ENCODE measurements at regions not wholly inside any gene's neighbourhood (a gene's known extent, or its start where the extent isn't known, plus 50 kb on each side); places are given as distances from the start of the nearest gene placed in this dataset.

DNA sequence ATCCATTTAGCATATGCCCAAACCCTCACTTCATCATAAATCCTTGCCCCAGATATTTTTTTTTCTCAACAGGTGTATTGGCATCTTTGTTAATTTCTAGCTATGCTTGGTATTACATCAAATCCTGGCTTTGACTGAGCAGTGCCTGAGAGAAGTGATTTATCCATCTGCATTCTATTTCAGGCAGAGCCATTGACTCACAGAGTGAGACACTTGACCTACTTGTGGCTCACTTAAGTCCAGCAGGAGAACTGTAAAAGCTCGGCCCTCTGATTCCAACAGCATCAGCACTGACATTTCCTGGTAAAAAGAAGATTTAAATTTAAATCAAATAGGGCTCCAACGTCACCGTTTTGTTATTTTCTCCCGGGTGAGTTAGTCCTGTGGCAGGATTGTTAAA is 93.4 kb downstream of the PLK2 start:
- no peak for DNase-seq
- TF ChIP-seq POLR2A (IDR thresholded peaks at IDR 0.05; ENCODE audit: low read length), result no peak
- no peak for TF ChIP-seq GATA1 (IDR thresholded peaks at IDR 0.05; ENCODE audit: low read depth, low read length)

DNA sequence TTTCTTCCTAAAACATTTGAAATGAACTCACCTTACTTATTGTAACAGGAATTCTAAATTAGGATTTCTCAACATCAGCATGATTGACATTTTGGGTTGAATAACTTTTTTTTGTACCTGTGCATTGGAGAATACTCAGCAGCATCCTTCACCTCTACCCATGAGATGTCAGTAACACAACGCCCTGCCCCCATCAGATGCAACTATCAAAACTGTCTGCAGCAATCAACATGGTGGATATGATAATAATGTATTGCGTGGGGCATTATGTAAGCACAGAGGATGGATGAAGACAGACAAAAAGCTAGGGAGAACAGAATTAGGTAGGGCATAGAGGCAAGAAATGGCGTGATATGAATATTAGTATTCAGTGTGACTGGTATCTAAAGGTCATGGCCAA is 94.1 kb downstream of the PLK2 start:
- DNase-seq, result no peak

DNA sequence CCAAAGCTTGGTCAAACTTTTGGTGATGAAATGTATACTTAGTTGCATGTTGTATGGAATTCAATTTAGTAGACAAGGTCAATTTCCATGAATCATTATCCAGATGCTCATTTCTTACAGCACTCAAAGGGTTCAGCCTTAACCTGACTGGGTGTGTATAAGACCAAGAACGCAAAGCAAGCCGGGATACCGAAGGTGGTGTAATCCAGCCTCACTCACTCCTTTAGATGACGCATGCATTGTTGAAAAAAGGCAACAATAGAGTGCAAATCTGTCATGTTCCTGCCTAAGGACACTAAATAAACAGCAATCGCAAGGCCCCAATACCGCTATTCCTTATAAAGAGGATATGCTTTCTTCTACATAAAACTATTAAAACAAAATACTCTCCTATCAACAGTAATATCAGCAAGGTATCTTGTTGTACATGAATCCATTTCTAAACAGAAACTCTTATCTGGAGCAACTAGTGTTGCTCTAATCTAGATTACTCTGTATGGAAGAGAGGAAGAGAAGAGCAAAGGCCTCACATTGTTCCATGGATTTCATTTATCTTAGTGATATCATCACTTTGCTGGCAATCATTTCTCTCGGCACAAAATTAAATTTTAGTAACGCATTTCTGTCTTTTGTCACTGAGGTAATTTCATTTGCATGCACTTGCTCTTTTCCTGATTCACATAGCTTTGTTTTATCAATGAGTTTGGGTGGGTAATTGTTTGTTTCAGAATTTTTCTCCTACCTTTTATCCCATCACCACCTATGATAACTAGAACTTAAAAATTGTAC is 96.2 kb downstream of the PLK2 start:
- DNase-seq, result no peak
- no peak for TF ChIP-seq GATA1 (IDR thresholded peaks at IDR 0.05; ENCODE audit: low read depth, low read length)
- TF ChIP-seq POLR2A (IDR thresholded peaks at IDR 0.05; ENCODE audit: low read length), result no peak

More for the DNA sequence above, 94.1 kb downstream of the PLK2 start:
- no peak for TF ChIP-seq GATA1 (IDR thresholded peaks at IDR 0.05; ENCODE audit: low read depth, low read length)
- TF ChIP-seq POLR2A (IDR thresholded peaks at IDR 0.05; ENCODE audit: low read length), result no peak

- TF ChIP-seq POLR2A (IDR thresholded peaks at IDR 0.05; ENCODE audit: low read length), result no peak
- TF ChIP-seq GATA1 (IDR thresholded peaks at IDR 0.05; ENCODE audit: low read depth, low read length), result no peak
- no peak for DNase-seq
These were observed 97.8 kb downstream of the PLK2 start for GRCh38 chr5:58362135-58362534.

DNA sequence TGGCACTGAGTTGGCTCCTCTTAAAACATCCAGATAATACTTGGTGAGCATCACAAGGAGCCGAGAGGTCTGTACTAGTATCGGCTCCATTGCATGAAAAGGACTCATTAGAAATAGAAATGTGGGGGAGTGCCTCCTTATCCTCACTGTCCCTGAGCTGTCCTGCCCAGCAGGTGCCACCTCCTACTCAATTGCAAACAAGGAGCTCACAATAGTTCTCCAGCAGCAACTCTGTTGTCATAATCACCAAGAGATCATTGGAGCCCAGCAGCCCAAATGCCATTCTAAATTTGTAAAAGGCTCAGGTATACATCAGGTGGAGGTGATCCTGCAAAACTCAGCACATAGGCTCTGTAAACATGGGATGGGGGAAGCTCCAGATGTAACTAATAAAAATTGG is 99.1 kb downstream of the PLK2 start:
- no peak for TF ChIP-seq POLR2A (IDR thresholded peaks at IDR 0.05; ENCODE audit: low read length)
- no peak for TF ChIP-seq GATA1 (IDR thresholded peaks at IDR 0.05; ENCODE audit: low read depth, low read length)
- no peak for DNase-seq

- no peak for DNase-seq
- no peak for TF ChIP-seq POLR2A (IDR thresholded peaks at IDR 0.05; ENCODE audit: low read length)
- no peak for TF ChIP-seq GATA1 (IDR thresholded peaks at IDR 0.05; ENCODE audit: low read depth, low read length)
These were observed 99.9 kb downstream of the PLK2 start for GRCh38 chr5:58359981-58360380.

GRCh38 chr5:58358501-58359178 is 101.2 kb downstream of the PLK2 start:
- DNase-seq, result no peak
- TF ChIP-seq POLR2A (IDR thresholded peaks at IDR 0.05; ENCODE audit: low read length), result no peak
- no peak for TF ChIP-seq GATA1 (IDR thresholded peaks at IDR 0.05; ENCODE audit: low read depth, low read length)

DNA sequence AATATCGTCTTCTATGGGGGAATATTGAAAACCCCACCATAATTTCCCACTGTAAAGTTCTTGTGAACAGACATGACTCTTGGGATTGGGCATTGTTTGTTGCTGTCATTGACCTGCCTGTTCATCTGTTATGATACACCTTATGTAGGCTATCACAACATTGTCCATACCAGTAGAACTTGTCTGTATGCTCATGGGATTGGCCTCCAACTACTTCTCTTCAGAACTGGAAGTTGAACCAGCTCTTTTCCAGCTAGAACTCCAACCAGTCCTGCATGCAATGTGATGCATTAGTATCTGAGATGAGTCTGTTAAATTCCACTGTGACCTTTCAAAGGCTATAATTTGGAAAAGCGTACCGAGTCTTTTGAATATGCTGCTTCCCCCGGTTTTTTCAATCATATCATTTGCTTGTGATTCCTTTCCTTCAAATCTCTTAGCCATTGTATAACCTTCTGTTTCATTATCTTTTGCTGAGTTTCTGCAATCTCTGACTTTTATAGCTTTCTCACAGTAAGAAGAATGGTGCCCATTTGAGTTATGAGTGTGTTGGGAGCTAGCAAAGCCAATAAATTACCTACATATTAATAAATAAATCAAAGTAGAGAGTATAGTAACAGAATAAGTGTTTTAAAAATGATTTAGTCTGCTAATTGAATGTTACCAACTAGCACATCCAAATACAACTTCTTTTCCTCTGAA is 101.9 kb downstream of the PLK2 start:
- DNase-seq, result no peak
- TF ChIP-seq POLR2A (IDR thresholded peaks at IDR 0.05; ENCODE audit: low read length) (no peak), GATA1 (IDR thresholded peaks at IDR 0.05; ENCODE audit: low read depth, low read length) (no peak)

DNA sequence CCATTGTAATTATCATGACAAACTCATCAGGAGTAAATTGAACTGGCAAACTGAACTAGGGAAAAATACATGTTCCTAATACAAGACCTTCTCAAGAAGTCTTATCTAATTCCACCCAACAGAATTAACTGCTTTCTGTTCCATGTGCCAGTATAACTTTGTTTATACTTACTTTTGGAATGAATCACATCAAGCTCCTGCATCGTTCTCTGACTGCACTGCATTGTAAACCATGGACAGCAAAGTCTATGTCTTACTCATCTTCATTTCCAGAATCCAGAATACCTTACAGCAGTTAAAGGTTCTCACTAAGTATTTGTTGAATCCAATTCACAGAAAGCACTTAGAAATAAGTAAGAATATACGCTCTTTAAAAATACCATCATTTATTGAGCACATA is 102.8 kb downstream of the PLK2 start:
- TF ChIP-seq GATA1 (IDR thresholded peaks at IDR 0.05; ENCODE audit: low read depth, low read length), result no peak
- no peak for TF ChIP-seq POLR2A (IDR thresholded peaks at IDR 0.05; ENCODE audit: low read length)

DNA sequence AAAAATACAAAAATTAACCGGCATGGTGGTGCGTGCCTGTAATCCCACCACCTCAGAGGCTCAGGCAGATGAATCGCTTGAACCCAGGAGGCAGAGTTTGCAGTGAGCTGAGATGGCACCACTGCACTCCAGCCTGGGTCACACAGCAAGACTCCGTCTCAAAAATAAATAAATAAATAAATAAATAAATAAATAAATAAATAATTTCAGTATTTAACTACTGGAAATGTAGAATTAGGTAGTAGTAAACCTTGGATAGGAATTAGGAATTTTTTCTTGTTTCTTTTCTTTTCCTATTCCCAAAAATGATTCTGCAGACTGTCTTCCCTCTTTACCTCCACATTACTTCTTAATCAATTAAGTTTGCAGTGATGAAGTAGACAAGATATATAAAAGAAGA is 103.2 kb downstream of the PLK2 start:
- TF ChIP-seq GATA1 (IDR thresholded peaks at IDR 0.05; ENCODE audit: low read depth, low read length) (no peak), POLR2A (IDR thresholded peaks at IDR 0.05; ENCODE audit: low read length) (no peak)
- no peak for DNase-seq

More for the DNA sequence above, 102.8 kb downstream of the PLK2 start:
- no peak for DNase-seq

GRCh38 chr5:58354827-58355226 is 105.1 kb downstream of the PLK2 start:
- TF ChIP-seq POLR2A (IDR thresholded peaks at IDR 0.05; ENCODE audit: low read length), result no peak
- DNase-seq, result no peak

GRCh38 chr5:58353992-58354391 is 105.9 kb downstream of the PLK2 start:
- no peak for DNase-seq
- TF ChIP-seq POLR2A (IDR thresholded peaks at IDR 0.05; ENCODE audit: low read length) (no peak), GATA1 (IDR thresholded peaks at IDR 0.05; ENCODE audit: low read depth, low read length) (no peak)

DNA sequence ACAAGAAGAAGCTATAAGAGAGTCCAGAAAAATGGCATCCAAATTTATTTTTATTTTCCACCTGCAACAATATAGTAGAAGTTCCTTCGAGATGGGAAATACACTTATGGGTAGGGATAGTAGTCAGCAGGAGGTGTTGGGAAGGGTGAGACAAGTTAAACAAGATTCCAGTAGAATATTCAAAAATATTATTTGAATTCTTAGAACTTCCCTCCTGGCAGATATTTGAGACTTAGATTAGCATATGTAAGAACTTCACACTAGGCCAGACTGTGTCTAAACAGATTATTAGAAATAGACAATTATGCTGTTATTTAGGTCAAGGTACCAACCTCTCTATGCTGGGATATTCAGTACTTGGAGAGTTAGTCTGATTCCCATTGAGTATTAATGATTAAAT is 108.7 kb downstream of the PLK2 start:
- DNase-seq, result no peak
- TF ChIP-seq POLR2A (IDR thresholded peaks at IDR 0.05; ENCODE audit: low read length), result no peak
- no peak for TF ChIP-seq GATA1 (IDR thresholded peaks at IDR 0.05; ENCODE audit: low read depth, low read length)

- DNase-seq, result no peak
- no peak for TF ChIP-seq POLR2A (IDR thresholded peaks at IDR 0.05; ENCODE audit: low read length)
- TF ChIP-seq GATA1 (IDR thresholded peaks at IDR 0.05; ENCODE audit: low read depth, low read length), result no peak
These were observed 110.7 kb downstream of the PLK2 start for GRCh38 chr5:58348996-58349728.
